Gastrocnemius medialis (tissue), 4 donors: ENCODE measurements at regions not wholly inside any gene's neighbourhood (a gene's known extent, or its start where the extent isn't known, plus 50 kb on each side); places are given as distances from the start of the nearest gene placed in this dataset.

Experiments
- POLR2A ChIP-seq, 2 donors: fragments of 450-650 bp; IDR thresholded peaks; one replicate each; pipeline ENCODE4 v1.6.1; 2017; ENCODE audit warnings: antibody characterized with exemption in 2 of 2, mild to moderate bottlenecking in 2 of 2, moderate library complexity in 2 of 2
- TF ChIP-seq, protein P1 (sequence below), 5 experiments: fragments of 450-650 bp in 3 of 5; fragments of 200-600 bp in 2 of 5; sonication (generic) in 2 of 5; IDR thresholded peaks in 4 of 5; conservative IDR thresholded peaks in 1 of 5; 1 replicate in 4 of 5; 2 replicates in 1 of 5; pipeline ENCODE4 v1.5.1; 2016 to 2019; ENCODE audit warnings: antibody characterized with exemption in 5 of 5, mild to moderate bottlenecking in 3 of 5, moderate library complexity in 3 of 5

DNA sequence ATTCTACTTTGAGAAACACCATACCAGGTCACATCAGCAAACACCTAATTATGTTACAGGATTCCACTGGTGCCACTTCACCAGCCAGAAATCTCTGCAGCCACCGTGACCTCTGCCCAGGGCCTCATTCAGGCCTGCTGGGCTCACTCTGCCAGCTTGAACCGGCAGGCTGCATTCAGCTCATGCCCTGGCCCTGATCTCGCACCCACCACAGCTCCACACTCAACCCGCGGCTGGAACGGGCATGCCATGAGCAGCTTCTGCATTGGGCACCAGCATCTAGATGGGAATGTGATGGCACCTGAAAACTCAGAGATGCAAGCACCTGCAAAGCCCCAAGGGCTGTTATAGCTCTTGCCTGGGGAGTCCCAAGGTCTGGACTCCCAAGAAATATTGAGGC is 168.7 kb downstream of the DPY19L2 start:
- TF ChIP-seq, protein P1, sequence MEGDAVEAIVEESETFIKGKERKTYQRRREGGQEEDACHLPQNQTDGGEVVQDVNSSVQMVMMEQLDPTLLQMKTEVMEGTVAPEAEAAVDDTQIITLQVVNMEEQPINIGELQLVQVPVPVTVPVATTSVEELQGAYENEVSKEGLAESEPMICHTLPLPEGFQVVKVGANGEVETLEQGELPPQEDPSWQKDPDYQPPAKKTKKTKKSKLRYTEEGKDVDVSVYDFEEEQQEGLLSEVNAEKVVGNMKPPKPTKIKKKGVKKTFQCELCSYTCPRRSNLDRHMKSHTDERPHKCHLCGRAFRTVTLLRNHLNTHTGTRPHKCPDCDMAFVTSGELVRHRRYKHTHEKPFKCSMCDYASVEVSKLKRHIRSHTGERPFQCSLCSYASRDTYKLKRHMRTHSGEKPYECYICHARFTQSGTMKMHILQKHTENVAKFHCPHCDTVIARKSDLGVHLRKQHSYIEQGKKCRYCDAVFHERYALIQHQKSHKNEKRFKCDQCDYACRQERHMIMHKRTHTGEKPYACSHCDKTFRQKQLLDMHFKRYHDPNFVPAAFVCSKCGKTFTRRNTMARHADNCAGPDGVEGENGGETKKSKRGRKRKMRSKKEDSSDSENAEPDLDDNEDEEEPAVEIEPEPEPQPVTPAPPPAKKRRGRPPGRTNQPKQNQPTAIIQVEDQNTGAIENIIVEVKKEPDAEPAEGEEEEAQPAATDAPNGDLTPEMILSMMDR (IDR thresholded peaks at IDR 0.05 in 4 of 5, conservative IDR thresholded peaks at IDR 0.05 in 1 of 5): no peak
- TF ChIP-seq POLR2A (IDR thresholded peaks at IDR 0.05): no peak
